ENCODE measurements at regions not wholly inside any gene's neighbourhood (a gene's known extent, or its start where the extent isn't known, plus 50 kb on each side); places are given as distances from the start of the nearest gene placed in this dataset.

- no peak overlapping the region for H3K27ac Mint-ChIP-seq (ENCODE audit: unreplicated experiment)
- no peaks in the 10 kb centered on the region for H3K9me3 ChIP-seq
- H3K4me1 Mint-ChIP-seq (ENCODE audit: low read depth, unreplicated experiment) = no peaks in the 10 kb centered on the region
- H3K9me3 Mint-ChIP-seq (ENCODE audit: unreplicated experiment) = no peaks in the 10 kb centered on the region
- no TSS peak for BruUV-seq (replicated peaks)
- no peaks in the 10 kb centered on the region for H3K4me1 ChIP-seq
- no peak overlapping the region for H3K4me3 Mint-ChIP-seq (ENCODE audit: unreplicated experiment)
- H3K27me3 ChIP-seq (replicated peaks; ENCODE audit: control insufficient read depth, insufficient read depth, low read length) = no peaks in the 10 kb centered on the region
- no peak overlapping the region for H3K4me3 ChIP-seq (ENCODE audit: low read depth, low read length)
- no peak for DNase-seq
- ChIA-PET CTCF (no interaction called here), POLR2A (no interaction called here)
- H3K27me3 Mint-ChIP-seq (ENCODE audit: insufficient read depth, unreplicated experiment) = peaks cover 2% of the 10 kb centered on the region
- intact Hi-C loops (cut with micrococcal nuclease; ENCODE audit: unreplicated experiment) = loop anchor here (2.0 to 5.0 kb wide), 3 partner anchors 53 to 638 kb away; no protein-coding TSS in a partner anchor
- no peaks in the 10 kb centered on the region for H3K36me3 Mint-ChIP-seq (ENCODE audit: insufficient read depth, unreplicated experiment)
- no peak for TF ChIP-seq CTCF (IDR thresholded peaks at IDR 0.05; ENCODE audit: insufficient read depth in 1 of 2, low read depth in 1 of 2, low read length in 1 of 2, severe bottlenecking in 1 of 2, unreplicated experiment in 1 of 2)
- no peaks in the 10 kb centered on the region for H3K36me3 ChIP-seq (ENCODE audit: control insufficient read depth, insufficient read depth, low read length)
Observed at GRCh38 chr10:64093946-64094535, 572.8 kb downstream of the REEP3 start.

- ChIA-PET POLR2A (no interaction called here), CTCF (no interaction called here)
- TF ChIP-seq CTCF (IDR thresholded peaks at IDR 0.05; ENCODE audit: insufficient read depth in 1 of 2, low read depth in 1 of 2, low read length in 1 of 2, severe bottlenecking in 1 of 2, unreplicated experiment in 1 of 2) = no peak
- intact Hi-C loops (cut with micrococcal nuclease; ENCODE audit: unreplicated experiment) = no loop called here
- Histone ChIP-seq H3K9me3 (no peaks in the 10 kb centered on the region), H3K27me3 (replicated peaks; ENCODE audit: control insufficient read depth, insufficient read depth, low read length) (no peaks in the 10 kb centered on the region), H3K36me3 (ENCODE audit: control insufficient read depth, insufficient read depth, low read length) (no peaks in the 10 kb centered on the region), H3K4me3 (ENCODE audit: low read depth, low read length) (no peak overlapping the region), H3K4me1 (no peaks in the 10 kb centered on the region)
- no peak overlapping the region for H3K4me3 Mint-ChIP-seq (ENCODE audit: unreplicated experiment)
- no peak overlapping the region for H3K27ac Mint-ChIP-seq (ENCODE audit: unreplicated experiment)
- H3K4me1 Mint-ChIP-seq (ENCODE audit: low read depth, unreplicated experiment) = no peaks in the 10 kb centered on the region
- BruUV-seq (replicated peaks) = no TSS peak
- no peak for DNase-seq
- H3K9me3 Mint-ChIP-seq (ENCODE audit: unreplicated experiment) = no peaks in the 10 kb centered on the region
- peaks cover 2% of the 10 kb centered on the region for H3K27me3 Mint-ChIP-seq (ENCODE audit: insufficient read depth, unreplicated experiment)
- no peaks in the 10 kb centered on the region for H3K36me3 Mint-ChIP-seq (ENCODE audit: insufficient read depth, unreplicated experiment)
Observed at GRCh38 chr10:64096941-64097340, 575.7 kb downstream of the REEP3 start.

GRCh38 chr10:64097391-64098122 is 576.4 kb downstream of the REEP3 start:
- no peak for TF ChIP-seq CTCF (IDR thresholded peaks at IDR 0.05; ENCODE audit: insufficient read depth in 1 of 2, low read depth in 1 of 2, low read length in 1 of 2, severe bottlenecking in 1 of 2, unreplicated experiment in 1 of 2)
- Mint-ChIP-seq H3K9me3 (ENCODE audit: unreplicated experiment) (no peaks in the 10 kb centered on the region), H3K27me3 (ENCODE audit: insufficient read depth, unreplicated experiment) (peaks cover 4% of the 10 kb centered on the region), H3K36me3 (ENCODE audit: insufficient read depth, unreplicated experiment) (no peaks in the 10 kb centered on the region), H3K4me1 (ENCODE audit: low read depth, unreplicated experiment) (no peaks in the 10 kb centered on the region), H3K4me3 (ENCODE audit: unreplicated experiment) (no peak overlapping the region), H3K27ac (ENCODE audit: unreplicated experiment) (no peak overlapping the region)
- ChIA-PET POLR2A (no interaction called here), CTCF (no interaction called here)
- H3K36me3 ChIP-seq (ENCODE audit: control insufficient read depth, insufficient read depth, low read length) = no peaks in the 10 kb centered on the region
- H3K27me3 ChIP-seq (replicated peaks; ENCODE audit: control insufficient read depth, insufficient read depth, low read length) = no peaks in the 10 kb centered on the region
- intact Hi-C loops (cut with micrococcal nuclease; ENCODE audit: unreplicated experiment) = no loop called here
- BruUV-seq (replicated peaks) = no TSS peak
- no peaks in the 10 kb centered on the region for H3K9me3 ChIP-seq
- DNase-seq = no peak
- no peak overlapping the region for H3K4me3 ChIP-seq (ENCODE audit: low read depth, low read length)
- no peaks in the 10 kb centered on the region for H3K4me1 ChIP-seq

Measured in Caco-2 (cell line).